ENCODE measurements at regions not wholly inside any gene's neighbourhood (a gene's known extent, or its start where the extent isn't known, plus 50 kb on each side); places are given as distances from the start of the nearest gene placed in this dataset.

- H3K4me1 ChIP-seq (ENCODE audit: control insufficient read depth, low read depth, low read length) = peaks cover 26% of the 10 kb centered on the region
- H3K4me3 ChIP-seq (ENCODE audit: low read length) = peak overlapping the region; percentile 63
- peak overlapping the region; percentile 65 for H3K9ac ChIP-seq (ENCODE audit: low read length)
- peaks cover 30% of the 10 kb centered on the region for H3K27me3 ChIP-seq (ENCODE audit: control insufficient read depth, insufficient read depth, low read length)
- H3K36me3 ChIP-seq (ENCODE audit: control insufficient read depth, low read depth, low read length) = no peaks in the 10 kb centered on the region
- no peaks in the 10 kb centered on the region for H3K9me3 ChIP-seq (ENCODE audit: control insufficient read depth, low read depth, low read length)
- H3K27ac ChIP-seq (ENCODE audit: low read length) = no peak overlapping the region
Observed at GRCh38 chr2:144333143-144333555, 186.8 kb downstream of the ZEB2 start.

- H3K9ac ChIP-seq (ENCODE audit: low read length) = peak overlapping the region; percentile 65
- no peaks in the 10 kb centered on the region for H3K36me3 ChIP-seq (ENCODE audit: control insufficient read depth, low read depth, low read length)
- H3K9me3 ChIP-seq (ENCODE audit: control insufficient read depth, low read depth, low read length) = no peaks in the 10 kb centered on the region
- H3K4me1 ChIP-seq (ENCODE audit: control insufficient read depth, low read depth, low read length) = peaks cover 26% of the 10 kb centered on the region
- no peak overlapping the region for H3K27ac ChIP-seq (ENCODE audit: low read length)
- H3K4me3 ChIP-seq (ENCODE audit: low read length) = peak overlapping the region; percentile 63
- H3K27me3 ChIP-seq (ENCODE audit: control insufficient read depth, insufficient read depth, low read length) = peaks cover 30% of the 10 kb centered on the region
Observed at GRCh38 chr2:144332356-144333142, 187.4 kb downstream of the ZEB2 start.

DNA sequence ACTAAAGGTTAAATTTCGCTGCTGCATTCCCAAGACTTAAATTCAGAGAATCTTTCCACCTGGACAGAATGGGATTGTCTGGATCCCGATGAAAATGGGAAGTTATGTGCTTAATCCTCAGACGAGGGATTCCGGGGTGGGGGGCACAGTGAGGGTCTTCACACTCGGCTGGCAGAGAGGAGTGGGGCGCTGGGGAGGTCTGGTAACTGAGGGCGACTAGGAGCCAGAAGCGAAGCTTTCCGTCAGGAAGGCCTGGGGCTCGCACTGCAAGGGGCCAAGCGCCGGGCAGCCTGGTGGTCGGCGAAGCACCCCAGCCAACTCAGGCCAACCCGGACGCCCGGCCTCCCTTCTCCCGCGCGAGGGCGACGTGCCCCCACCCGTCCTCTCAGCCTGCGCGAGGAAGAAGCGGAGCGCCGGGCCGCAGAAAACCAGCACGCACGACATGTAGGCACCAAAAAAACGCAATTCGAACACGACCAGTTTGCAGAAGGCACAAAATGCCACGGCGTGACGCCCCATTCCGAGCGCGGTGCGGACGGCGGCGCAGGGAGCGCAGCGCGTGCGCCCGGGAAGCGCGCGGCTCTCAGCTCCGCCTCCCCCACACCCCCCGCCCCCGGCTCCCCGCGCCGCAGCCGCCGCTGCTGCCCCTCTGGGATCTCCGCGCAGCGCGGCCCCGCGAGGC, 188.1 kb downstream of the ZEB2 start:
- Histone ChIP-seq H3K4me1 (ENCODE audit: control insufficient read depth, low read depth, low read length) (peaks cover 26% of the 10 kb centered on the region), H3K36me3 (ENCODE audit: control insufficient read depth, low read depth, low read length) (no peaks in the 10 kb centered on the region), H3K4me3 (ENCODE audit: low read length) (peak overlapping the region; percentile 61), H3K9me3 (ENCODE audit: control insufficient read depth, low read depth, low read length) (no peaks in the 10 kb centered on the region), H3K27ac (ENCODE audit: low read length) (no peak overlapping the region), H3K27me3 (ENCODE audit: control insufficient read depth, insufficient read depth, low read length) (peaks cover 30% of the 10 kb centered on the region), H3K9ac (ENCODE audit: low read length) (peak overlapping the region; percentile 47)

DNA sequence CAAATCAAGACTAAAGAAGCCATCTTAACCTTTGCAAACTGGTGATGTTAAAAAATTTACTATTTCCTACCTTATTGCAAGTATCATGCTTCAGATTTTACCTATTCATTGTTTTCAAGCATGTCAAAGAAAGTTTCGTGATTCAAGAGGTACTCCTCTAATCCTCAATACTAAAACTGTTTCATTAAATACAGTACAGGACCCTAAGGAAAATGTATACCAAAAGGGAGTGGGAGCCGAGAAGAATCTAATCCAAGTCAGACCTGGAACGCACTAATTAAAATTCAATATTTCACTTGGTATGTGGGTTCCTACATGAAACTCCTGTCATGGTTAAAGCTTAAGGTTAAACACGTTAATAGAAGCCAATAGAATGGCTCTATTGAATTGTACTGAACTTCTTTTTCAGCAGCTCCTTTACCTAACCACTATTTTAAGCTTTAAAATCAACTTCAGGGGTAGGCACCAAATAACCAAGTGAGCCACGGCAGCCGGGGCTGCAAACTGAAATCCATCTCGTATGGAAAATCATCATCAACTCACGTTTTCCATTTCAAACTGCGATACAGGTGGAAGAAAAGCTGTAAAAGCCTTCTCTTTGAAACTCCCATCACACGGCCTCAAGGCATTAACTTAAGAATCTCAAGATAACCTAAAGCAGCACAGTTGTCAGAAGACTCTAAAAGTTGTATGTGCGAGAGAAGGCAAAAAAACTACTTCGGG, 188.8 kb downstream of the ZEB2 start:
- peaks cover 30% of the 10 kb centered on the region for H3K27me3 ChIP-seq (ENCODE audit: control insufficient read depth, insufficient read depth, low read length)
- peak overlapping the region; percentile 47 for H3K9ac ChIP-seq (ENCODE audit: low read length)
- peak overlapping the region; percentile 61 for H3K4me3 ChIP-seq (ENCODE audit: low read length)
- no peaks in the 10 kb centered on the region for H3K9me3 ChIP-seq (ENCODE audit: control insufficient read depth, low read depth, low read length)
- H3K36me3 ChIP-seq (ENCODE audit: control insufficient read depth, low read depth, low read length) = no peaks in the 10 kb centered on the region
- H3K27ac ChIP-seq (ENCODE audit: low read length) = no peak overlapping the region
- H3K4me1 ChIP-seq (ENCODE audit: control insufficient read depth, low read depth, low read length) = peaks cover 26% of the 10 kb centered on the region

GRCh38 chr2:144329472-144329871, 190.4 kb downstream of the ZEB2 start:
- no peak overlapping the region for H3K4me3 ChIP-seq (ENCODE audit: low read length)
- peaks cover 24% of the 10 kb centered on the region for H3K4me1 ChIP-seq (ENCODE audit: control insufficient read depth, low read depth, low read length)
- peaks cover 30% of the 10 kb centered on the region for H3K27me3 ChIP-seq (ENCODE audit: control insufficient read depth, insufficient read depth, low read length)
- H3K9ac ChIP-seq (ENCODE audit: low read length) = no peak overlapping the region
- no peak overlapping the region for H3K27ac ChIP-seq (ENCODE audit: low read length)
- no peaks in the 10 kb centered on the region for H3K36me3 ChIP-seq (ENCODE audit: control insufficient read depth, low read depth, low read length)
- no peaks in the 10 kb centered on the region for H3K9me3 ChIP-seq (ENCODE audit: control insufficient read depth, low read depth, low read length)

GRCh38 chr2:144328938-144329337, 191.0 kb downstream of the ZEB2 start:
- H3K9me3 ChIP-seq (ENCODE audit: control insufficient read depth, low read depth, low read length) = no peaks in the 10 kb centered on the region
- H3K9ac ChIP-seq (ENCODE audit: low read length) = no peak overlapping the region
- peaks cover 22% of the 10 kb centered on the region for H3K4me1 ChIP-seq (ENCODE audit: control insufficient read depth, low read depth, low read length)

GRCh38 chr2:144326825-144327224, 193.1 kb downstream of the ZEB2 start:
- peaks cover 17% of the 10 kb centered on the region for H3K27me3 ChIP-seq (ENCODE audit: control insufficient read depth, insufficient read depth, low read length)
- no peak overlapping the region for H3K27ac ChIP-seq (ENCODE audit: low read length)
- no peak overlapping the region for H3K9ac ChIP-seq (ENCODE audit: low read length)
- no peaks in the 10 kb centered on the region for H3K36me3 ChIP-seq (ENCODE audit: control insufficient read depth, low read depth, low read length)
- peaks cover 8% of the 10 kb centered on the region for H3K4me1 ChIP-seq (ENCODE audit: control insufficient read depth, low read depth, low read length)
- no peak overlapping the region for H3K4me3 ChIP-seq (ENCODE audit: low read length)
- H3K9me3 ChIP-seq (ENCODE audit: control insufficient read depth, low read depth, low read length) = no peaks in the 10 kb centered on the region

More at GRCh38 chr2:144328938-144329337, 191.0 kb downstream of the ZEB2 start:
- no peak overlapping the region for H3K27ac ChIP-seq (ENCODE audit: low read length)
- H3K36me3 ChIP-seq (ENCODE audit: control insufficient read depth, low read depth, low read length) = no peaks in the 10 kb centered on the region
- no peak overlapping the region for H3K4me3 ChIP-seq (ENCODE audit: low read length)
- peaks cover 28% of the 10 kb centered on the region for H3K27me3 ChIP-seq (ENCODE audit: control insufficient read depth, insufficient read depth, low read length)

GRCh38 chr2:144325086-144325485, 194.8 kb downstream of the ZEB2 start:
- no peaks in the 10 kb centered on the region for H3K36me3 ChIP-seq (ENCODE audit: control insufficient read depth, low read depth, low read length)
- no peak overlapping the region for H3K9ac ChIP-seq (ENCODE audit: low read length)
- H3K27ac ChIP-seq (ENCODE audit: low read length) = no peak overlapping the region
- no peaks in the 10 kb centered on the region for H3K9me3 ChIP-seq (ENCODE audit: control insufficient read depth, low read depth, low read length)
- H3K27me3 ChIP-seq (ENCODE audit: control insufficient read depth, insufficient read depth, low read length) = peaks cover 6% of the 10 kb centered on the region
- H3K4me3 ChIP-seq (ENCODE audit: low read length) = no peak overlapping the region
- H3K4me1 ChIP-seq (ENCODE audit: control insufficient read depth, low read depth, low read length) = peaks cover 3% of the 10 kb centered on the region

DNA sequence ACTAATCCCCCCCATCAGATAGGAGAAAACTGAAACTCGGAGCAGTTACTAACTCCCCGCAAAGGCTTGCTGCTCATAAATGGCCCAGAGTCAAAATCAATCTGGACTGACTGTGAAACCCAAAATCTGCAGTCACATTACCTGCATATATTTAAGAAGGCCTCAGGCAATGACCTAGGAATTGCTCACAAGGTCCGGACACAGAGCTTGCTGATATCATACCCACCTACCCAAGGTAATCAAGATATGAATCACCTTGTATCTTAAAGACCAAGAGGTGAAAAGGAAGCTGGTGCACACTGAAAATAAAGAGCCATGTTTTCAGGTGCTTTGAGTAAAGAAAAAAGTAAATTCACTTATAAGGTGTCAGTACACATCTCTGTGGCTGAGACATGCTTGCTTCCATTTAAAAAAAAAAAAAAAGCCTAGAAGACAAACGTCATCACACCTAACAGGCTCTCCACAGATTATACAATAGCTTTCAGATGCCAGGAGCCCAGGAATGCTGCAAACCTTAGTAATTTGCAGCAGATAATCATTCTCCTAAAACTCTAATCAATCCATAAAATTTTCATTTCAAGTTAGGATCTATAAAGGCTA, 195.4 kb downstream of the ZEB2 start:
- Histone ChIP-seq H3K4me1 (ENCODE audit: control insufficient read depth, low read depth, low read length) (peaks cover 3% of the 10 kb centered on the region), H3K9me3 (ENCODE audit: control insufficient read depth, low read depth, low read length) (no peaks in the 10 kb centered on the region), H3K36me3 (ENCODE audit: control insufficient read depth, low read depth, low read length) (no peaks in the 10 kb centered on the region), H3K9ac (ENCODE audit: low read length) (no peak overlapping the region), H3K4me3 (ENCODE audit: low read length) (no peak overlapping the region), H3K27ac (ENCODE audit: low read length) (no peak overlapping the region), H3K27me3 (ENCODE audit: control insufficient read depth, insufficient read depth, low read length) (peaks cover under 1% of the 10 kb centered on the region)

GRCh38 chr2:144323946-144324345, 196.0 kb downstream of the ZEB2 start:
- Histone ChIP-seq H3K4me3 (ENCODE audit: low read length) (no peak overlapping the region), H3K4me1 (ENCODE audit: control insufficient read depth, low read depth, low read length) (peaks cover 3% of the 10 kb centered on the region), H3K9ac (ENCODE audit: low read length) (no peak overlapping the region), H3K9me3 (ENCODE audit: control insufficient read depth, low read depth, low read length) (no peaks in the 10 kb centered on the region), H3K27ac (ENCODE audit: low read length) (no peak overlapping the region), H3K27me3 (ENCODE audit: control insufficient read depth, insufficient read depth, low read length) (no peaks in the 10 kb centered on the region), H3K36me3 (ENCODE audit: control insufficient read depth, low read depth, low read length) (no peaks in the 10 kb centered on the region)

- H3K27ac ChIP-seq (ENCODE audit: low read length) = no peak overlapping the region
- H3K4me3 ChIP-seq (ENCODE audit: low read length) = no peak overlapping the region
- no peaks in the 10 kb centered on the region for H3K9me3 ChIP-seq (ENCODE audit: control insufficient read depth, low read depth, low read length)
- H3K9ac ChIP-seq (ENCODE audit: low read length) = no peak overlapping the region
- H3K36me3 ChIP-seq (ENCODE audit: control insufficient read depth, low read depth, low read length) = no peaks in the 10 kb centered on the region
- H3K27me3 ChIP-seq (ENCODE audit: control insufficient read depth, insufficient read depth, low read length) = no peaks in the 10 kb centered on the region
- peaks cover 3% of the 10 kb centered on the region for H3K4me1 ChIP-seq (ENCODE audit: control insufficient read depth, low read depth, low read length)
Observed at GRCh38 chr2:144322379-144322778, 197.5 kb downstream of the ZEB2 start.

All from iPS-18a (cell line).